ENCODE measurements at regions not wholly inside any gene's neighbourhood (a gene's known extent, or its start where the extent isn't known, plus 50 kb on each side); places are given as distances from the start of the nearest gene placed in this dataset.

- TF ChIP-seq ZNF462 (CRISPR knock-in tag; IDR thresholded peaks at IDR 0.05): no peak
- no peak for TF ChIP-seq POLR2AphosphoS5 (IDR thresholded peaks at IDR 0.05; ENCODE audit: low read depth)
- TF ChIP-seq ETS1 (IDR thresholded peaks at IDR 0.05): no peak
- no peak for TF ChIP-seq CREB1 (CRISPR knock-in tag; IDR thresholded peaks at IDR 0.05; ENCODE audit: low read depth)
- TF ChIP-seq ZNF331 (CRISPR knock-in tag; IDR thresholded peaks at IDR 0.05; ENCODE audit: low read depth): no peak
- TF ChIP-seq STAT1 (IDR thresholded peaks at IDR 0.05; ENCODE audit: unreplicated experiment): no peak
- TF ChIP-seq EZH2phosphoT487 (IDR thresholded peaks at IDR 0.05; ENCODE audit: unreplicated experiment): no peak
These were observed 158.2 kb downstream of the NUP210 start (continued) for GRCh38 chr3:13261892-13262291.

- H3K27ac Mint-ChIP-seq: no peak overlapping the region
- peaks cover 18% of the 10 kb centered on the region for H3K4me1 Mint-ChIP-seq
- TF ChIP-seq CREB1 (CRISPR knock-in tag; IDR thresholded peaks at IDR 0.05; ENCODE audit: low read depth) (no peak), JUNB (IDR thresholded peaks at IDR 0.05; ENCODE audit: unreplicated experiment) (no peak), ETS1 (IDR thresholded peaks at IDR 0.05) (no peak), ZNF114 (CRISPR knock-in tag; IDR thresholded peaks at IDR 0.05) (no peak)
These were observed 158.9 kb downstream of the NUP210 start for GRCh38 chr3:13261104-13261830.

More at GRCh38 chr3:13261104-13261830, 158.9 kb downstream of the NUP210 start:
- Histone ChIP-seq H4K20me1 (replicated peaks; ENCODE audit: insufficient read depth) (no peaks in the 10 kb centered on the region), H3K4me3 (no peak overlapping the region), H3K27ac (ENCODE audit: low read depth) (no peak overlapping the region), H3K4me2 (no peak overlapping the region), H3F3A (replicated peaks; ENCODE audit: low read depth) (no peaks in the 10 kb centered on the region), H3K4me1 (ENCODE audit: insufficient read depth) (no peaks in the 10 kb centered on the region), H2AFZ (no peak overlapping the region), H3K36me3 (ENCODE audit: insufficient read depth) (no peaks in the 10 kb centered on the region; the same call in 1 of the 2 replicates), H3K9me2 (ENCODE audit: insufficient read depth) (no peaks in the 10 kb centered on the region; the same call in 1 of the 2 replicates), H3K79me2 (replicated peaks; ENCODE audit: insufficient read depth) (no peaks in the 10 kb centered on the region), H3K27me3 (ENCODE audit: insufficient read depth) (no peaks in the 10 kb centered on the region)
- H3K4me3 Mint-ChIP-seq: no peak overlapping the region
- ATAC-seq (no peak), DNase-seq (ENCODE audit: low spot score) (no peak)
- no peaks in the 10 kb centered on the region; the same call in 2 of the 3 replicates for H3K9me3 Mint-ChIP-seq
- no peaks in the 10 kb centered on the region; the same call in 2 of the 3 replicates for H3K36me3 Mint-ChIP-seq (ENCODE audit: low read depth)
- peaks cover 5% of the 10 kb centered on the region for H3K27me3 Mint-ChIP-seq (ENCODE audit: insufficient read depth, low read depth, poor library complexity)
